ENCODE measurements at regions not wholly inside any gene's neighbourhood (a gene's known extent, or its start where the extent isn't known, plus 50 kb on each side); places are given as distances from the start of the nearest gene placed in this dataset.
"Not testable (repeated sequence)": the region's sequence is repeated elsewhere in the genome, so short reads cannot be mapped to it uniquely, and the experiment has no call there.

GRCh38 chr9:42931045-42931444 lies 747.6 kb downstream of the SPATA31A6 start:
- DNase-seq; in situ Hi-C loops (cut with HindIII; ENCODE audit: low pct_ligation_motif_present, low pct_unique_long_range_greater_than_20kb, low sequenced_read_pairs): not testable (repeated sequence)

GRCh38 chr9:42937583-42938235 lies 754.2 kb downstream of the SPATA31A6 start:
- DNase-seq; in situ Hi-C loops (cut with HindIII; ENCODE audit: low pct_ligation_motif_present, low pct_unique_long_range_greater_than_20kb, low sequenced_read_pairs): not testable (repeated sequence)

- in situ Hi-C loops (cut with HindIII; ENCODE audit: low pct_ligation_motif_present, low pct_unique_long_range_greater_than_20kb, low sequenced_read_pairs) = not testable (repeated sequence)
- peak; percentile 1 for DNase-seq
Measured at GRCh38 chr9:42947050-42947449, 763.6 kb downstream of the SPATA31A6 start.

- in situ Hi-C loops (cut with HindIII; ENCODE audit: low pct_ligation_motif_present, low pct_unique_long_range_greater_than_20kb, low sequenced_read_pairs) = not testable (repeated sequence)
- peak; percentile 7 for DNase-seq
Measured at GRCh38 chr9:42951239-42951638, 767.8 kb downstream of the SPATA31A6 start.

GRCh38 chr9:42965155-42965554 lies 781.7 kb downstream of the SPATA31A6 start:
- in situ Hi-C loops (cut with HindIII; ENCODE audit: low pct_ligation_motif_present, low pct_unique_long_range_greater_than_20kb, low sequenced_read_pairs); DNase-seq: not testable (repeated sequence)

- DNase-seq; in situ Hi-C loops (cut with HindIII; ENCODE audit: low pct_ligation_motif_present, low pct_unique_long_range_greater_than_20kb, low sequenced_read_pairs): not testable (repeated sequence)
Measured at GRCh38 chr9:42971872-42972271, 788.4 kb downstream of the SPATA31A6 start.

GRCh38 chr9:42974725-42975124 lies 791.3 kb downstream of the SPATA31A6 start:
- DNase-seq; in situ Hi-C loops (cut with HindIII; ENCODE audit: low pct_ligation_motif_present, low pct_unique_long_range_greater_than_20kb, low sequenced_read_pairs): not testable (repeated sequence)

- in situ Hi-C loops (cut with HindIII; ENCODE audit: low pct_ligation_motif_present, low pct_unique_long_range_greater_than_20kb, low sequenced_read_pairs); DNase-seq: not testable (repeated sequence)
Measured at GRCh38 chr9:42984761-42985160, 801.3 kb downstream of the SPATA31A6 start.
